CD4-positive, alpha-beta T cell treated with Interleukin-6 at 100 ng/mL for 8 hours (primary cell): ENCODE measurements at regions not wholly inside any gene's neighbourhood (a gene's known extent, or its start where the extent isn't known, plus 50 kb on each side); places are given as distances from the start of the nearest gene placed in this dataset.

Experiments used
- DNase-seq: peaks from one replicate; pipeline ENCODE4 v3.0.0-alpha.2; 2020; ENCODE audit warnings: mixed read lengths, low spot score

DNA sequence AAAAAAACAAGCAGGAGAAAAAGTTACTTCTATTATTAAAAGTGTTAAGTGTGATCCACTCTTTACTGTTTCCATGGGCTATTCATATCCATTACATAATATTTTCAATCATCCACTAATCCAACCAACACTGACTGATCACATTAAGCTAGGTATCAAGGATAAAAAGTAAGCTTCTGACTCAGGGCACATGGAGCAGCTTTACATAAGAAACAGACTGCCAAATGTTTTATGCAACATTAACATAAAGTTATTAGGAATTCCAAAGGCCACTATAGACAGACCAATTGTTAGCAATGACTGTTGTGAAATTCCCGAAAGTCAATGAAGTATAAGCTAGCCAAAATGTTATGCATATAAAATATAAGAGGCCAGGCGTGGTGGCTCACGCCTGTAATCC is 277.6 kb downstream of the ZEB2 start:
- no peak for DNase-seq

DNA sequence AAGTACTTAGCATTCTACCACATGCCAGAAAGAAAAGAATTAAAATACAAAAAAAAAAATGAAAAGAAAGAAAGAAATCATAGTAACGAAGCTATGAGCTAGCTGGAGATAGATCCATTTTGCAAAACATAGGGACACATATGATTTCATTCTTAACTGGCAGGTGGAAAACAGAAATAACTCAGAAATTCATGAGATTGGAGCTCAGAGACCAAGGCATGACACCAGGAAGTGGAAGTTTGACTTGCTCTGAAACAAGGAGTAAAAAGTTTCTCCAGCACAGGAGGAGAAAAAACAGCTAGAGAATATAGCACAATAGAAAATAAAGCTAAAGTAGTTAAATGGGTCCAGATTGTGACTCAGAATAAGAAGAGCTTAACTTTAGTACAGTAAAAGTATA is 278.1 kb downstream of the ZEB2 start:
- DNase-seq, result no peak

DNA sequence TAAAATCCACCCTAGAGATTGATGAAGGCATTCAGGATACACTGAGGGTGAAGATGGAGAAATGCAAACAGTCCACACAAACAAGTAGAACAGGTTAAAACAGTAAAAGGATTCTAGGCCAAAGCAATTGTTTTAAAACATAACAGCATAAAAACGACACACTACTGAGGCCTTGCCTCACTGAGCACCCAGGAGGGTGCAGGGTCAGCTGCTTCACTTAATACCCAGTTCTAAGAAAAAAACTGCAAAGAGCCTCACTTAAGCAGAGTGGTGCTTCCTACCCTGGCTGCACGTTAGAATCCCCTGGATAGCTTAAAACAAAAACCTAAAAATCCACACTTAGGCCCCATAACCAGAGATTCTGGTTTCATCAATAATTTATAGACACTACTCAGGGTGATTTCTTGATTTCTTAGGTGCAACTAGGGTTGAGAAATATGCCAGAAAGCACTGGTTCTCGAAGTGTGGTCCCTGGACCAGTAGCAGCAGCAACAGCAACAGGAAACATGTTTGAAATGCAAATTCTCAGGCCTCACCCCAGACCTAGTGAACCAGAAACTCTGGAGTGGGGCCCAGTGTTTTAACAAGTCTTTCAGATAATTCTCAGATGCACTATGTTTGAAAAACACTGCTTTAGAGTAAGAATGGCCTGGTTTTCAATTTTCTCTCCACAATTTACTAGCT is 279.1 kb downstream of the ZEB2 start:
- no peak for DNase-seq

DNA sequence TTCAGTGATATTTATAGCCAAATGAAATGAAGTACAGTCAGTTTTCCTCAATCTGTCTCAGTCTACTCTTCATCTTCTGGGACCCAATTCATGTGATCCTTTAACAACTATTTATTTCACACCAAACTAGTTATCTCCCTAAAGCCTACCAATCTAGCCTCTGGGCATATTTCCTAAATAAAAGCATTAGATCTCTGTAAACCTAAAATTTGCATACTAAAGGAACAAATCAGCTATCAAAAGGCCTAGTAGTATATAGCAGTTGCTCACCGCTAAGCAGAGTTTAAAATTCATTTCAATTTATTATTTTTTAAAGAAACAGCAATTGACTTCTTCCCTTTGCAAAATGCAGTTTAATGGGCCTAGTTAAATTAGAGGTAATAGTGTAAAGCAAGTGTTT is 280.2 kb downstream of the ZEB2 start:
- no peak for DNase-seq

DNA sequence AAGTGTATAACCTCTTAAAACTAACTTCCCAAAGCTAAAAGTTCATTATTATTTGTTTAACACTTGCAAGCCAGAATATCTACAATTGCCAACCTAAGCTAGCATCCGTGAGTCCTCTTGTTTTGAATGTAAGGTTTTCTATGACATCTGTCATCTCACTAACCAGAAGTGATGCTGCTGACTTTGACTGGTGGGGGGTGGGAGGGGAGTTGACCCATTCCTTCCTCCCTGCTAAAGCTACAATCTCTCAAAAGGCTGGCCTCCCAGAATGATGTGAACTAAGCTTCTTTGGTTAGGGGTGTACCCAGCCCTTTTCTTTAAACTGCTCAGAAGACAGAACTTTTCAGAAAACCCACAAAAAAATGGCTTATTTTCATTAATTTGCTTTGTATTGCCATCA is 280.6 kb downstream of the ZEB2 start:
- no peak for DNase-seq

DNA sequence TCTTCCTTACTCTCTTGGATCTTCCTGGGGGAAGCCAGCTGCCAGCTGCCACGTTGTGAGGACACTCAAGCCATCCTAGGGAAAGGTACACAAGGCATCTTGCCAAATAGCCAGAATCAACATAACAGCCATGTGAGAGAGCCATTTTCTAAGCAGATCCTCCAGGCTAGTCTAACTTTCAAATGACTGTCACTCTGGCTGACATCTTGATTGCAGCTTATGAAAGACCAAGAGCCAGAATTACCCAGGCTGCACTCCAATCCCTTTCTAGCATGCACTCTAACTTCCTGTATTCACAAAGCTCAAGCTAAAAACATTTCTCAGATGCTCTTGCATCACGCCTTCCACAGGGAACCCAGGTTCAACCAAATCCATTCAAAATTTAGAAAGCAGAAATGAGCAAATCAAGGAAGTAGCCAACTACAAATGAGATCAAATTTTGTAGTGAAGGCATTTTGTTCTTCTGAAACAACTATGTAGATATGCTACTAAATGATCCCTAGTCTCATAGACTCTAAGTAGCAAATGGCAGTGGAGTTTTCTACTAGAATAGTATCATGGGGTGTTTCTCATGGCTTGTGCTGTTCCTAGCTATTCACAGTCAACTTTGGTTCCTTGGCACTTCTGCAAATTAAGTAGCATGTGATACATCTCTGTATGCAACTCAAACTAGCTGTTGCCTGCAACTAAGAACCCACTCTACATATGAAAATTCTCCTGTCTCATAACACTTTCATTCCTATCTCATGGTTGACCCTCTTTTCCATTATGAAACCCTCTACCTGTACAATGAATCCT is 281.9 kb downstream of the ZEB2 start:
- no peak for DNase-seq

DNA sequence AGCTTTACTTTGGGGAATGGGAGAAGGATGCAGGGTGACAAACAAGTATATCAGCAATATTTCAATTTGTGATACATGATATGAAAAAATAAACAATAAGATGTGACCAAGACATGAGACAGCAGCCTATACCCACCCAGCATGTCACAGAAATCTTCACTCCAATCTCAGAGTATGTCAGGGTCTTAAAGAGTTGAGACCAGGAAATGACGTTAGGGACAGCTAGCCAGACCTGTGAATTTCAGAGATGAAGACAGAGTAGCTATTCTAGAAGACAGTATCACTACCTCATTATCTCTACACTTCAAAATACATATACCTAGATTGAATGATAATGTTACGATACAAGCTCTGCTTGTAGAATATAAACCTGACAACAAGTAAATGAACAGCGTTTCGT is 282.8 kb downstream of the ZEB2 start:
- no peak for DNase-seq

DNA sequence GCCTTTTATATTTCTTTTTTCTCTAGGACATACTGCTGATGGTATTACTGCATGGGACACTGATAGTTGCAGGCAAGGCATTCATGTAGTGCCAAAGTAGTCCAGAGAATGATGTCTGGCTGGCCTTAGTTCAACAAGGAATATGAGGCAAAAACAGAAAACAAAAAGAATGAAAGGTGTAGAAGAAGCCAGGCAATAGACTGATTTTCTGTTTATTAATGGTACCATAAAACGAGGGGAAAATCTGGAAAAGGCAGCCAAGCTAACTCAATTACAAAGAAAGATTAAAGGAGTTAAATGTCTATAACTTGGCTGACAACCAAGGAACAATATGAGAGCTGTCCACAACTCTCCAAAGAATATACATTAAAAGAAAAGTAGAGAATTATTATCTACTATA is 284.9 kb downstream of the ZEB2 start:
- no peak for DNase-seq

DNA sequence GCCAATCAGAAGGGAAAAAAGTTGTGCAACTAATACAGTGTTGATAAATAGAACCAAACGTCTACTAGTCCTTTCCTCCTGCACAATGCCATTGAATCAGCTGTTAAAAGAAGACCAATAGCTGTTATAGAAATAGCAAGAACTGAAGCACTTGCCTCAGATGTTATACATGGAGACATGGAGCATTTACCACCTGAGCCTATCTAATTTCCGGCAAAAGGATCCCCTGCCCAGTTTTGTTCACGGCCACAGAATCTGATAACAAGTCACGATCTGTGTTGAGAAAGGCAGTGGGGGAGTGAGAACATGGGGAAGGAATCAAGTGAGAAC is 285.4 kb downstream of the ZEB2 start:
- no peak for DNase-seq

DNA sequence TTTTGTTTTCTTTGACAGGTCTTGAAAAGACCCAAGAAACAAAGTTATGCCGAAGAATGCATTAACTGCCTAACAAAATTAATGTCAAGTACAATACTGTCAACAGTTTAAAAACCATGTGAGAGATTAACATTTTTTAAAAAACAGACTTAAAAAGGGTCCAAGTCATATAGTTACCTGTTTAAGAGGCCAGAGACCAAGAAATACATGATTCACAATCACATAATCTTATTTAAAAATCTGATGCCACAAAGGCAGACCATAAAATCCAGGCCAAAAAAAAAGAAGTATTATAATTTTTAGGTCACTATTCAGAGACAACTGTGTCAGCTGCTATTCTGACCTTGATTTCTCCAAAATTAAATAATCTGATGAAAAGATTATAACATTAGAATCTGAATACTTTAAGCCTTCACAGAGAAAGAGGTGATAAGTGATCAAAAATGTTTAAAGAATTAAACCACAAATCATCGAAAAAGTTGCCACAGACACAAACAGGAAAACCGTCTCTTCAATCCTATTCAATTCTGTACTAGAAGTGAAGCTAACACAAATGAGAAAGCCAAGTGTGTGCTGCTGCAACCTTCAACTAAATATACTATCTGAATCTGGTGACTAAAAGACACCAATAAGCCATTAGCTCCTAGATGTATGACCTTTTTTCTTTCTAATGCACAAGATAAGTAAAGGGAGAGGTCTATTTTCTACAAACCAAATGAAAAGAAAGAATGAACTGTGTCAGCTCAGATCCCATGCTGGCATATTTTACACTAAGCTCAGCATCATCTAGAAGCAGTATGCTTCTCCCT is 286.0 kb downstream of the ZEB2 start:
- DNase-seq, result no peak

DNA sequence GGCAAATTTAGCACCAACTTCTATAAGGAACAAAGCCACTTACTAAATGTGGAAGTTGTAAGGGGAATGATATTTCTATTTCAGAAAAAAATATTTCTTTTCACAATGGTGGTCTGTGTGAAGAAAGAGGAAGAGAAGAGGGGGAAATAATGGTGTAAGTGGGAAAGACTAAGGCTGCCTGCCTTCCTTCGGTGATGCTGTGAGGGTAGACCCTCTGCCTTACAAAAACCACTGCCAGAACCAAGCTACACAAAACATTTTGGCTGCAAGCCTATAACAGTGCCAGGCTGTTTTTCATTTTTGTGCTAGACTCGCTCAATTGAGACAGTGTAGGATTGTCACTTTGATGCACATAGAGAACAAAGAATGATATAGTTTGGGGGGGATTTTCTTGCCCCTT is 286.6 kb downstream of the ZEB2 start:
- no peak for DNase-seq

DNA sequence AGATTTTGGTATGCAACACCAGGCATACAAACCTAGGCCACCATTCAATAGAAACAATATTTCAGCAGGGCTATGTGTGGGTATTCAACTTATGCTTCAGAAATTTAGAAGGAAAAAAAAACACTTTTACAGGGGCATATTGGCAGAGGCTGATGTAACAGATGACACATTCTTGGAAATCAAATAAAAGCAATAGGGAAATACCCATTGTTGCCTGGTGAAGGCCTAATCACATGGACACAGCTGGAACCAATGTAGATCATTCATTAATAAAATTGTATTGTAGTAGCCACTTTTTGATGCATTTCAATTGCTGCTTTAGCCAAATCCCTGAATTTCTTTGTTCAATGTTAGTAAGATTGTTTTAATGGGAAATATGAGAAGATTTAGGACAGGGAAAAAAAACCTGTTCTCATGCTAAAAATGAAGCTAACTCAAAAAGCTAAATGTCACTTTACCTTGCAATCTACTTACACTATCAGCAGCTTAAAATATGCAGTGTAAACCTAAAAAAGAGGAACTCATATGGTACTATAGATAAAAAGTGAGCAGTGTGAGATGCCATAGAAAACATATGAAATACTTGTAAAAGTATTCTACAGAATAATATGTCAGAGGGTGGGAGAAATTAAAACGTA is 289.4 kb downstream of the ZEB2 start:
- DNase-seq, result no peak

DNA sequence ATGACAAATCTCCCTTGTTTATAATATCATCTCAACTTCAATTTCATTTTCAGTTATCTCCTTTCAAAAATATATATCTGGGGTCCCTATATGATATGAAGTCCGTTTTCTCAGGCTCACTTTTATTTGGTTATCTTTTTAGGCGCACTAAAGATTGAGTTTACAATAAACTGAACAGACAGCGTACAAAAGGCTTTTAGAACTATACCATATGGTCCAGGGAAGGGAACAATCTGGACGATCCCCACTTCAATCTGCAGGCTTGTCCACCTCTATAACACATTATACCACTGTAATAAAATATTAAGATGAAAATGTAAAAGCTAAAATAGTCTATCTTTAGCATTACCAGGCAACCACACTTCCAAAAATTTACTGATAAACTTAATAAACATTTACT is 289.9 kb downstream of the ZEB2 start:
- no peak for DNase-seq

DNA sequence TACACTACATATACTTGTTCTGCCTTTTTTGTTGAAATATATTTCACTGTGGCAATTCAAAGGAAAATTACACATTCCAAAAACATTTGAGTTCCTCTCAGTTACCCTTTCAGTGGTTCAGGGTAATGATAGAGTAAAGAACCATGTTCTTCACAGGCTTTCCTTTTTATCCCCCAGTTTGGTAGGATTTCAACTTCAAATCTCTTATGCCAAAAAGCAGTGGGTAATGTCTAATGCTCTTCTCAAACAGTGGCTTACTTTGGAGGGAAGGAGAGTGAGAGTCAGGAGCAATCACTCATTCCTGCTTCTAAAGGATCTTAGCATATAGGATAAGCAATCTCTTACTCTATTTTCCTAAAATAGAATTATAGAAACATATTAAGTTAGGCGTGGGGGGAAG is 290.6 kb downstream of the ZEB2 start:
- DNase-seq, result no peak

DNA sequence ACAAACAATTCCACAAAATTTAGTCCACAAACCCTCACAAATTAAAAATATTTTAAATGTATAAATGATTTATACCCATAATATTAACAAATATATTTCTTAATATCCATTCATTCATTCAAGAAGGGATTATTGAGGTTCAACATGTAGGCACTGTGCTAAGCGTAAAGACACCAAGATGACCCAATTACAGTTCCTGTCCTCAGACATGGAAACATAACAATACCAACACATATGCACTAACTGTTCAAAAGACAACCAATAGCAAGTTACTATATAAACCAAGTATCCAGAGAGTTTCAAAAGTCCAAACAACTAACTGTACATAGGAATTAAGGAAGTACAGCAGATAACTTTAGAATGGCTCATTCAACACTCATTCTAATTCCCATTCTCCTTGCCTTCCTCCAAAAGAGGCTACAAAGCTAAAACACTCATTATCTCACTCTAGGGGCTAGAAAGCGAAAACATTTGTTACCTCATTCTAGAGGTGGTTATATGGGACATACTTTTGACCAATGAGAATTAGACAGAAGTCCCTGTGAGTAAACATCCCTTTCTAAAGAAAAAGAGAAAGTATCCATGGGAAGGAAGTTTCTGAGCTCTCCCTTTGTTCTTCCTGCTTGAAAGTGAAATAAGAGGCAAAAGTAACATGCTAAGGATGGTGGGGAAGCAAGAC is 292.4 kb downstream of the ZEB2 start:
- DNase-seq, result no peak

DNA sequence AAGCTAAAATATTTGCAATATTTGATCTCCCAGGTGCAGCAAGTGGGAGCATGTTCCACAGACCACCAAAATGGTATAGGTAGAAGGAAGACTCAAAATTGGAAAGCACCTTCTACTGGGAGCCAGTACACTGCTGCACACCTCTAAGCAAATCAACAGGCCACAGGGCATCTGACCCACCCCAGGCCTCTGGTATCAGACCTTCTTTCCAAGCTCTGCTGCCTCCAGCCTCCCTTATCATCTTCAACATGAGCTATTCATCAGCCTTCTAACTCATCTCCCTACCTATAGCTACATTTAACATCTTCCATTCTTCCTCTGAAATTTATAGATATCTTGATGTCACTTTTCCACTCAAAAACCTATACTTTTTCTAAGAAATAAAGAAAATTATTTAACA is 294.8 kb downstream of the ZEB2 start:
- no peak for DNase-seq

DNA sequence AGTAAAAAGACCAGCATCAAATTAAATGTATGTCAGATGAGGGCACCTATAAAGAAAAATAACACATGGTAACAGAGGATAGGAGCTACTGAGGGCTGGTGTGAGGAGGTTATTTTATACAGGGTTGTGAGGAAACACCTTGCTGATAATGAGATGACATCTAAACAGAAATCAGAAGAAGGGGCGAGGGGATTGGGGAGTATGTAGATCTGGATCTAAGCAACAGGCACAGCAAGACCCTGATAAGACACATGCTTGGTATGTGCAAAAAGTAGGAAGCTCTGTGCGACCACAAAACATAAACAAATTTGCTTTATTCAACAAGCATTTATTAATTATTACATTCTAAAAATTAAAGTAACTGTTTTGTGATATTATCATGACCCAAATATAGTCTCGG is 295.4 kb downstream of the ZEB2 start:
- no peak for DNase-seq

DNA sequence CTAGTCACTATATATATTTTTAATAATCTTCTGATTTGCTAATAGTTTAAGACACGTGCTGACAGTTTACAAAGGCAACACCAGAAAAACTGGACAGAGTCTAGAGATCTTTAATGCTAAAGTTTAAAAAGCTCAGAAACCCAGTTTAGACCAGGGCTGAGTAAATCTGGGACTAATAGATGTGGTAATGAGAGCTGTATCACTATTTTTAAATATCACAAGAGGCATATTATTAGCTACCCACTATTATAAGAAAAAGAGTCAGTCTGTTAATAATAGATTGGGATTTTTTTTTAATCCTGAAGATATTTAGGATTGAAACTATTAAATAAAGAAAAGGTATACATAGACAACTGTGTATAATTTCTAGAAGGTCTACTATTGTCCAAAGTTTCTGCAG is 299.9 kb downstream of the ZEB2 start:
- no peak for DNase-seq

DNA sequence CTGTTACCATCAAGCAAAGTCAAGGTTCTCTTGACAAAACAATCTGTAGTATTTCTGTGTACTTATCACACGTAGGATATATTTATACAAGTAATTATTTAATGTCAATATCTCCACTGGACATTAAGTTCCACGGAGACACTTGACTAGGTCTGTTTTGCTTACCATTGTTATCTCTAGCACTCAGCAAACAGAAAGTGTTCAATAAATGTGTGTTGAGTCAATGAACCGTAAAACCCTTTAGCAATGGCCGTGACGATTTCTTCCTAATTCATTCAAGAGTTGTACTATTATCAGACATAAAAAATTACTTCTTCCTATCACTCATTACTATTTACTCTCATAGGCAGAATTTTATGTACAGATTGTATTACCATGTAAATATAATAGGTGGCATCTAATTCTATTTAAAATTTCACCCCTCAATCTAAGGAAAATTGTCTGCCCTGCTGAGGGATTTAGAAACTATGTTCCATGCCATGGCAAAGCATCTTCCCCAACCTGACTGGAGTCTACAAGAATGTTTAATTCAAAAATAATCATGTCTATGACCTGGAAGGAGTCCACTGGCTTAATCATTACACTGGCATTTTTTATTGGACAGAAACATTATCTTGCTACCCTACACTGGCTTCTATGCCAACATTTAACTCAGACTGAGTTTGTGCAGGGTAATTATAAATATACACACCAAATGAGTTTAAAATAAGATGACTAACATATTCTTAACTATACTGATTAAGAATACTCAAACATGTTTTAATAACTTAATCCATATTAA is 301.9 kb downstream of the ZEB2 start:
- no peak for DNase-seq

DNA sequence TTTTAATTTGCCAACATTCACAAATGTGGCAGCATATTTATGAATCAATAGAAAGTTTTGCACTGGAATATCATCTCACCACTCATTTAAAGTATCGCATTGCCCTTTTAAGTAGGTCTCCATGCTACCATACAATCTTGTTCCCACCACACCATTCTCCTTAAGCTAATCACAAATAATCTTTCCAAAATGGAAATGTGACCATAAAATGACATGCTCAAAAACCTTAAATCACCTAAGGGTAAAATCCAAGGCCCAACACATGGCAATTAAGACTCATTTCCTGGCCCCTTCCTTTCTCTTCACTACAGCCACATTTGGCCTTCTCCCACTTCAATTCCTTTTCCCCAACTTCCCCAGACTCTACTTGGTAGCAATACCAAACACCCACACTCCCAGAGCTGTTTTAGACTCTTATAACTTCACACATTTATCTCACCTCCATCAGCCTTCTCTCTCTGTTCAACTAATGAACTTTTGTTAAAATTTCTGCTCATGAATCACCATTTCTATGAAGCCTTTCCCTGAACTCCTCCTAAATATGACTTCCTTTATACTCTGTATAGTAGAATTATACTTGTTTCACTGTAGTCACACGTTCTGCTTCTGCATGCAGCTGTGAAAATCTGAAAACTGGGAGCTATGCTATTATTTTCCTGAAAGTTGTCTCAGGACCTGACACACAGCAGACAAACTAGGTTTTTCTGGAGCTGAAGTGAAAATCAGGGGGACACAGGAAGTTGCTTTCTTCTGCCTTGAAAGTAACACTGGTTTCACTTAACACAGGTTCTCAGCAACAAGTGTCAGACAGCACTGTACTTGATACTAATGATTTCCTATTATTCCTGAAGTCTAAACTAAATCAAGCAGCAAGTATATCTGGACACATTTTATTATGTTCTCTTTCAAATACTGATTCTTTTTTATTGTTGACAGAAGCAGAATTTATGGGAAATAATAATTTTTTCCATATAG is 303.9 kb downstream of the ZEB2 start:
- peak; percentile 2 for DNase-seq
